KOPT-K1 (cell line): ENCODE measurements at regions not wholly inside any gene's neighbourhood (a gene's known extent, or its start where the extent isn't known, plus 50 kb on each side); places are given as distances from the start of the nearest gene placed in this dataset.
"Not testable (repeated sequence)": the region's sequence is repeated elsewhere in the genome, so short reads cannot be mapped to it uniquely, and the experiment has no call there.

Source experiments
- H3K27ac ChIP-seq: fragments of 200-600 bp; sonication (generic); 2 replicates; pipeline ENCODE4 v1.5.1; 2016; ENCODE audit warnings: antibody characterized with exemption, mild to moderate bottlenecking, low read depth, low read length; ENCODE audit not compliant: poor library complexity, severe bottlenecking
- H3K36me3 ChIP-seq: fragments of 200-600 bp; sonication (generic); 2 replicates; pipeline ENCODE4 v1.5.1; 2017; ENCODE audit warnings: antibody characterized with exemption, mild to moderate bottlenecking, low read length, moderate library complexity; ENCODE audit not compliant: insufficient read depth
- H3K9me3 ChIP-seq: fragments of 200-600 bp; sonication (generic); 2 replicates; pipeline ENCODE4 v1.5.1; 2017; ENCODE audit warnings: antibody characterized with exemption, low read length, mild to moderate bottlenecking; ENCODE audit not compliant: insufficient read depth, poor library complexity, severe bottlenecking

- H3K9me3 ChIP-seq, H3K36me3 ChIP-seq, H3K27ac ChIP-seq: not testable (repeated sequence)
Measured at GRCh38 chr11:67727066-67728040, 52.9 kb upstream of the ALDH3B2 start.
